ENCODE measurements at regions not wholly inside any gene's neighbourhood (a gene's known extent, or its start where the extent isn't known, plus 50 kb on each side); places are given as distances from the start of the nearest gene placed in this dataset.

- TF ChIP-seq POLR2AphosphoS5 (IDR thresholded peaks at IDR 0.05) (no peak), EP300 (IDR thresholded peaks at IDR 0.05) (no peak), CTCF (IDR thresholded peaks at IDR 0.05) (no peak), POLR2A (IDR thresholded peaks at IDR 0.05) (no peak)
- Histone ChIP-seq H3K4me3 (no peak overlapping the region), H3K27me3 (no peaks in the 10 kb centered on the region), H3K9me3 (no peaks in the 10 kb centered on the region), H3K4me1 (no peaks in the 10 kb centered on the region), H3K27ac (no peak overlapping the region), H3K36me3 (no peaks in the 10 kb centered on the region)
- 87% methylated on average over 15 of the region's 15 CpGs for WGBS
- no peak for DNase-seq (ENCODE audit: low spot score in 2 of 2)
Measured at GRCh38 chr4:186930024-186930423, 206.4 kb upstream of the FAT1 start.

GRCh38 chr4:186931519-186931918 lies 207.9 kb upstream of the FAT1 start:
- no peak for TF ChIP-seq EP300 (IDR thresholded peaks at IDR 0.05)
- no peak for TF ChIP-seq CTCF (IDR thresholded peaks at IDR 0.05)
- TF ChIP-seq POLR2AphosphoS5 (IDR thresholded peaks at IDR 0.05): no peak
- TF ChIP-seq POLR2A (IDR thresholded peaks at IDR 0.05): no peak
- Histone ChIP-seq H3K4me3 (no peak overlapping the region), H3K9me3 (no peaks in the 10 kb centered on the region), H3K27me3 (no peaks in the 10 kb centered on the region), H3K36me3 (no peaks in the 10 kb centered on the region), H3K27ac (no peak overlapping the region), H3K4me1 (no peaks in the 10 kb centered on the region)
- 65% methylated on average over 2 of the region's 2 CpGs for WGBS
- DNase-seq (ENCODE audit: low spot score in 2 of 2): no peak

- Histone ChIP-seq H3K27me3 (no peaks in the 10 kb centered on the region), H3K4me1 (no peaks in the 10 kb centered on the region), H3K9me3 (no peaks in the 10 kb centered on the region), H3K36me3 (no peaks in the 10 kb centered on the region), H3K4me3 (no peak overlapping the region), H3K27ac (no peak overlapping the region)
- TF ChIP-seq POLR2AphosphoS5 (IDR thresholded peaks at IDR 0.05) (no peak), EP300 (IDR thresholded peaks at IDR 0.05) (no peak), POLR2A (IDR thresholded peaks at IDR 0.05) (no peak), CTCF (IDR thresholded peaks at IDR 0.05) (no peak)
- WGBS: 85% methylated on average over 5 of the region's 5 CpGs
- DNase-seq (ENCODE audit: low spot score in 2 of 2): no peak
Measured at GRCh38 chr4:186932196-186932595, 208.5 kb upstream of the FAT1 start.

- DNase-seq (ENCODE audit: low spot score in 2 of 2): no peak
Measured at GRCh38 chr4:186932631-186933187, 209.1 kb upstream of the FAT1 start.

GRCh38 chr4:186934244-186934643 lies 210.6 kb upstream of the FAT1 start:
- H3K27me3 ChIP-seq: no peaks in the 10 kb centered on the region
- TF ChIP-seq EP300 (IDR thresholded peaks at IDR 0.05): no peak
- no peak for TF ChIP-seq POLR2A (IDR thresholded peaks at IDR 0.05)
- no peak overlapping the region for H3K4me3 ChIP-seq
- H3K27ac ChIP-seq: no peak overlapping the region
- DNase-seq (ENCODE audit: low spot score in 2 of 2): no peak
- no peaks in the 10 kb centered on the region for H3K4me1 ChIP-seq
- whole genome bisulfite sequencing: 88% methylated on average over 10 of the region's 10 CpGs
- H3K9me3 ChIP-seq: no peaks in the 10 kb centered on the region
- H3K36me3 ChIP-seq: no peaks in the 10 kb centered on the region

More at GRCh38 chr4:186932631-186933187, 209.1 kb upstream of the FAT1 start:
- 57% methylated on average over 4 of the region's 4 CpGs for WGBS
- H3K27me3 ChIP-seq: no peaks in the 10 kb centered on the region
- H3K9me3 ChIP-seq: no peaks in the 10 kb centered on the region
- H3K4me3 ChIP-seq: no peak overlapping the region
- TF ChIP-seq POLR2A (IDR thresholded peaks at IDR 0.05): no peak
- no peak for TF ChIP-seq POLR2AphosphoS5 (IDR thresholded peaks at IDR 0.05)
- no peak for TF ChIP-seq EP300 (IDR thresholded peaks at IDR 0.05)
- TF ChIP-seq CTCF (IDR thresholded peaks at IDR 0.05): no peak
- no peaks in the 10 kb centered on the region for H3K36me3 ChIP-seq
- H3K27ac ChIP-seq: no peak overlapping the region
- no peaks in the 10 kb centered on the region for H3K4me1 ChIP-seq
